NB4 (cell line): ENCODE measurements at regions not wholly inside any gene's neighbourhood (a gene's known extent, or its start where the extent isn't known, plus 50 kb on each side); places are given as distances from the start of the nearest gene placed in this dataset.

Experiments used
- POLR2A ChIP-seq: IDR thresholded peaks from 2 replicates; pipeline ENCODE4 v1.6.1; 2011; ENCODE audit warnings: mild to moderate bottlenecking; ENCODE audit not compliant: insufficient read length; ENCODE audit errors: extremely low read depth
- TF ChIP-seq, protein P1 (sequence below): IDR thresholded peaks from one replicate; pipeline ENCODE4 v1.5.1; 2012; ENCODE audit warnings: low read depth, low read length
- TF ChIP-seq, protein P2 (sequence below): IDR thresholded peaks from 2 replicates; pipeline ENCODE4 v1.6.1; 2011; ENCODE audit warnings: low read depth, low read length

- TF ChIP-seq, protein P1, sequence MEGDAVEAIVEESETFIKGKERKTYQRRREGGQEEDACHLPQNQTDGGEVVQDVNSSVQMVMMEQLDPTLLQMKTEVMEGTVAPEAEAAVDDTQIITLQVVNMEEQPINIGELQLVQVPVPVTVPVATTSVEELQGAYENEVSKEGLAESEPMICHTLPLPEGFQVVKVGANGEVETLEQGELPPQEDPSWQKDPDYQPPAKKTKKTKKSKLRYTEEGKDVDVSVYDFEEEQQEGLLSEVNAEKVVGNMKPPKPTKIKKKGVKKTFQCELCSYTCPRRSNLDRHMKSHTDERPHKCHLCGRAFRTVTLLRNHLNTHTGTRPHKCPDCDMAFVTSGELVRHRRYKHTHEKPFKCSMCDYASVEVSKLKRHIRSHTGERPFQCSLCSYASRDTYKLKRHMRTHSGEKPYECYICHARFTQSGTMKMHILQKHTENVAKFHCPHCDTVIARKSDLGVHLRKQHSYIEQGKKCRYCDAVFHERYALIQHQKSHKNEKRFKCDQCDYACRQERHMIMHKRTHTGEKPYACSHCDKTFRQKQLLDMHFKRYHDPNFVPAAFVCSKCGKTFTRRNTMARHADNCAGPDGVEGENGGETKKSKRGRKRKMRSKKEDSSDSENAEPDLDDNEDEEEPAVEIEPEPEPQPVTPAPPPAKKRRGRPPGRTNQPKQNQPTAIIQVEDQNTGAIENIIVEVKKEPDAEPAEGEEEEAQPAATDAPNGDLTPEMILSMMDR: no peak
- no peak for TF ChIP-seq POLR2A
- TF ChIP-seq, protein P2, sequence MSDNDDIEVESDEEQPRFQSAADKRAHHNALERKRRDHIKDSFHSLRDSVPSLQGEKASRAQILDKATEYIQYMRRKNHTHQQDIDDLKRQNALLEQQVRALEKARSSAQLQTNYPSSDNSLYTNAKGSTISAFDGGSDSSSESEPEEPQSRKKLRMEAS: no peak
Observed at GRCh38 chr1:14347776-14348175, 250.7 kb upstream of the KAZN start.
